K562 (cell line): ENCODE measurements at regions not wholly inside any gene's neighbourhood (a gene's known extent, or its start where the extent isn't known, plus 50 kb on each side); places are given as distances from the start of the nearest gene placed in this dataset.

Experiments
- CC2D1A ChIP-seq: fragments of 450-650 bp; IDR thresholded peaks from 2 replicates; pipeline ENCODE4 v1.6.1; 2017; ENCODE audit warnings: mild to moderate bottlenecking
- DNMT1 ChIP-seq: fragments of 450-650 bp; IDR thresholded peaks from 2 replicates; pipeline ENCODE4 v1.6.1; 2016; ENCODE audit warnings: antibody characterized with exemption, mild to moderate bottlenecking
- GATAD2B ChIP-seq: fragments of 450-650 bp; IDR thresholded peaks from 2 replicates; pipeline ENCODE4 v1.6.1; 2017; ENCODE audit warnings: mild to moderate bottlenecking, borderline replicate concordance
- JUND ChIP-seq, 2 experiments: IDR thresholded peaks; 2 replicates in 1 of 2; 3 replicates in 1 of 2; pipeline ENCODE4 v1.6.1; 2011; ENCODE audit warnings: borderline replicate concordance in 2 of 2, low read depth in 2 of 2, low read length in 2 of 2, improper control_type of control experiment in 1 of 2, missing biosample characterization in 1 of 2, missing genetic modification characterization in 1 of 2, missing genetic modification reagents in 1 of 2
- L3MBTL2 ChIP-seq: fragments of 450-650 bp; IDR thresholded peaks from 2 replicates; pipeline ENCODE4 v1.6.1; 2016; ENCODE audit warnings: mild to moderate bottlenecking, moderate library complexity
- LEF1 ChIP-seq: fragments of 450-650 bp; IDR thresholded peaks from 2 replicates; pipeline ENCODE4 v1.6.1; 2016; ENCODE audit warnings: mild to moderate bottlenecking
- POLR3A ChIP-seq: IDR thresholded peaks from 2 replicates; pipeline ENCODE4 v1.6.1; 2011; ENCODE audit warnings: borderline replicate concordance, mild to moderate bottlenecking, moderate library complexity; ENCODE audit not compliant: insufficient read length, insufficient read depth; ENCODE audit errors: extremely low read depth
- RAD21 ChIP-seq, 2 experiments: fragments of 250-450 bp in 1 of 2; fragments of 450-650 bp in 1 of 2; sonication (Bioruptor Pico) in 1 of 2; formaldehyde crosslinking in 1 of 2; IDR thresholded peaks in 1 of 2; conservative IDR thresholded peaks in 1 of 2; 2 replicates each; pipeline versions ENCODE4 v1.4.0 to v1.8.0; 2020 to 2022; ENCODE audit warnings: mild to moderate bottlenecking in 2 of 2, moderate library complexity in 1 of 2
- RB1 ChIP-seq: fragments of 450-650 bp; IDR thresholded peaks from 2 replicates; pipeline ENCODE4 v1.6.1; 2017; ENCODE audit warnings: low read depth, mild to moderate bottlenecking
- SAFB2 ChIP-seq: fragments of 200-400 bp; formaldehyde crosslinking; IDR thresholded peaks from 2 replicates; pipeline ENCODE4 v1.6.1; 2018; ENCODE audit warnings: borderline replicate concordance, low read length, low read depth, moderate library complexity; ENCODE audit not compliant: severe bottlenecking
- SMARCA5 ChIP-seq: fragments of 450-650 bp; IDR thresholded peaks from 2 replicates; pipeline ENCODE4 v1.6.1; 2016
- ZBTB1 ChIP-seq: sonication (generic); formaldehyde crosslinking; IDR thresholded peaks from 2 replicates; pipeline ENCODE4 v1.8.1; 2023; ENCODE audit warnings: missing genetic modification reagents, low read depth, mild to moderate bottlenecking, borderline replicate concordance
- ZEB2 ChIP-seq: fragments of 450-650 bp; IDR thresholded peaks from 2 replicates; pipeline ENCODE4 v1.6.1; 2016
- ZNF217 ChIP-seq: sonication (generic); formaldehyde crosslinking; IDR thresholded peaks from 2 replicates; pipeline ENCODE4 v1.8.0; 2022; ENCODE audit warnings: mild to moderate bottlenecking, missing genetic modification reagents
- ZNF282 ChIP-seq: sonication (generic); formaldehyde crosslinking; IDR thresholded peaks from 2 replicates; pipeline ENCODE4 v1.8.1; 2023; ENCODE audit warnings: missing genetic modification reagents
- TF ChIP-seq, protein P1 (sequence below): fragments of 450-650 bp; IDR thresholded peaks from 2 replicates; pipeline ENCODE4 v1.6.1; 2017; ENCODE audit warnings: antibody characterized with exemption, mild to moderate bottlenecking
- TF ChIP-seq, protein P2 (sequence below): sonication (generic); formaldehyde crosslinking; IDR thresholded peaks from 2 replicates; pipeline ENCODE4 v1.8.0; 2023; ENCODE audit warnings: missing genetic modification reagents, mild to moderate bottlenecking, borderline replicate concordance
- TF ChIP-seq, protein P3 (sequence below): fragments of 250-450 bp; sonication (Bioruptor Pico); IDR thresholded peaks from 2 replicates; pipeline ENCODE4 v1.6.1; 2021; ENCODE audit warnings: mild to moderate bottlenecking

DNA sequence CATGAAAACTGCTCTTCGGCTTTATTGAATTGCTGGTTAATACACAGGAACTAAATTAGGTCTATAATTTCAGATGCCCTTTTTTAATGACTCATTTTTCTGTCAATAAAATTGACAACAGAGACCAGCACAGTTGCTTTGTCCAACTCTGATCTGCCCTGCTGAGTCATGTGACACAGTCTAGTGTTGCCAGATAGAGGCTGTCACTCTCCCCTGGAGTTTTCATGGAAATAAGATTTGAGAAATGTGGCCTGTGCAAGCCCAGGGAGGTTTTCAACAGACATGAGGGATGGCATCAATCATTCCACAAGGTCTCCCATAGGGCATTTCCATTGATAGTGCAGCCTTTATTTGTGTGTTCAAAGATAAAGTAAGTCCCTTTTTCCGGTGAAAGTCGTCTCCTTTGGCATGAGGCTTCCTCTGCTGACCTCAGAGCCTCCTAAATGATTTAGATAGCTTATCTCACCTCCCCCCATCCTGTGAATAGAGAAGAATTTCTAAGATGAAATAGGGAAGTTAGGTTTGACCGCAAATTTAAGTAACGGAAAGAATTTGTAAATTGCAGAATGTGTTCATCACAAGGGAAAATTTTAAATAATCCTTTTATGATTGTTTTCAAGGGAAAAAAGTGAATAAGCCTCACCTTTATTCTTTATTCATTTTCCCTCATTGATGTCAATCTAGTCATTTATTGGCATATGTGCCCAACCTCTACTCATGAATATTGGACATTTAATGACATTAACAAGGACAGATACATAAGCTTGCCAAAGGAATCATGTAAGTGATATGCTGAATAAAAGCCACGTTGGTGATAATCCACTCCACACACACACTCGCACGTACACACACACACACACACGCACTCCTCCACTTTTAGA, 277.7 kb downstream of the ADGB start (continued):
- peak; percentile 93 for TF ChIP-seq ZEB2
- TF ChIP-seq, protein P1, sequence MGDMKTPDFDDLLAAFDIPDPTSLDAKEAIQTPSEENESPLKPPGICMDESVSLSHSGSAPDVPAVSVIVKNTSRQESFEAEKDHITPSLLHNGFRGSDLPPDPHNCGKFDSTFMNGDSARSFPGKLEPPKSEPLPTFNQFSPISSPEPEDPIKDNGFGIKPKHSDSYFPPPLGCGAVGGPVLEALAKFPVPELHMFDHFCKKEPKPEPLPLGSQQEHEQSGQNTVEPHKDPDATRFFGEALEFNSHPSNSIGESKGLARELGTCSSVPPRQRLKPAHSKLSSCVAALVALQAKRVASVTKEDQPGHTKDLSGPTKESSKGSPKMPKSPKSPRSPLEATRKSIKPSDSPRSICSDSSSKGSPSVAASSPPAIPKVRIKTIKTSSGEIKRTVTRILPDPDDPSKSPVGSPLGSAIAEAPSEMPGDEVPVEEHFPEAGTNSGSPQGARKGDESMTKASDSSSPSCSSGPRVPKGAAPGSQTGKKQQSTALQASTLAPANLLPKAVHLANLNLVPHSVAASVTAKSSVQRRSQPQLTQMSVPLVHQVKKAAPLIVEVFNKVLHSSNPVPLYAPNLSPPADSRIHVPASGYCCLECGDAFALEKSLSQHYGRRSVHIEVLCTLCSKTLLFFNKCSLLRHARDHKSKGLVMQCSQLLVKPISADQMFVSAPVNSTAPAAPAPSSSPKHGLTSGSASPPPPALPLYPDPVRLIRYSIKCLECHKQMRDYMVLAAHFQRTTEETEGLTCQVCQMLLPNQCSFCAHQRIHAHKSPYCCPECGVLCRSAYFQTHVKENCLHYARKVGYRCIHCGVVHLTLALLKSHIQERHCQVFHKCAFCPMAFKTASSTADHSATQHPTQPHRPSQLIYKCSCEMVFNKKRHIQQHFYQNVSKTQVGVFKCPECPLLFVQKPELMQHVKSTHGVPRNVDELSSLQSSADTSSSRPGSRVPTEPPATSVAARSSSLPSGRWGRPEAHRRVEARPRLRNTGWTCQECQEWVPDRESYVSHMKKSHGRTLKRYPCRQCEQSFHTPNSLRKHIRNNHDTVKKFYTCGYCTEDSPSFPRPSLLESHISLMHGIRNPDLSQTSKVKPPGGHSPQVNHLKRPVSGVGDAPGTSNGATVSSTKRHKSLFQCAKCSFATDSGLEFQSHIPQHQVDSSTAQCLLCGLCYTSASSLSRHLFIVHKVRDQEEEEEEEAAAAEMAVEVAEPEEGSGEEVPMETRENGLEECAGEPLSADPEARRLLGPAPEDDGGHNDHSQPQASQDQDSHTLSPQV = peak; percentile 96
- no peak for TF ChIP-seq RB1
- TF ChIP-seq JUND (IDR thresholded peaks at IDR 0.05; ENCODE audit: borderline replicate concordance, low read depth, low read length) = peak; percentile 85
- TF ChIP-seq JUND (tag; IDR thresholded peaks at IDR 0.05; ENCODE audit: borderline replicate concordance, low read depth, low read length) = peak; percentile 89
- TF ChIP-seq ZBTB1 (CRISPR knock-in tag) = no peak
- peak; percentile 99 for TF ChIP-seq LEF1
- no peak for TF ChIP-seq SAFB2
- TF ChIP-seq, protein P2, sequence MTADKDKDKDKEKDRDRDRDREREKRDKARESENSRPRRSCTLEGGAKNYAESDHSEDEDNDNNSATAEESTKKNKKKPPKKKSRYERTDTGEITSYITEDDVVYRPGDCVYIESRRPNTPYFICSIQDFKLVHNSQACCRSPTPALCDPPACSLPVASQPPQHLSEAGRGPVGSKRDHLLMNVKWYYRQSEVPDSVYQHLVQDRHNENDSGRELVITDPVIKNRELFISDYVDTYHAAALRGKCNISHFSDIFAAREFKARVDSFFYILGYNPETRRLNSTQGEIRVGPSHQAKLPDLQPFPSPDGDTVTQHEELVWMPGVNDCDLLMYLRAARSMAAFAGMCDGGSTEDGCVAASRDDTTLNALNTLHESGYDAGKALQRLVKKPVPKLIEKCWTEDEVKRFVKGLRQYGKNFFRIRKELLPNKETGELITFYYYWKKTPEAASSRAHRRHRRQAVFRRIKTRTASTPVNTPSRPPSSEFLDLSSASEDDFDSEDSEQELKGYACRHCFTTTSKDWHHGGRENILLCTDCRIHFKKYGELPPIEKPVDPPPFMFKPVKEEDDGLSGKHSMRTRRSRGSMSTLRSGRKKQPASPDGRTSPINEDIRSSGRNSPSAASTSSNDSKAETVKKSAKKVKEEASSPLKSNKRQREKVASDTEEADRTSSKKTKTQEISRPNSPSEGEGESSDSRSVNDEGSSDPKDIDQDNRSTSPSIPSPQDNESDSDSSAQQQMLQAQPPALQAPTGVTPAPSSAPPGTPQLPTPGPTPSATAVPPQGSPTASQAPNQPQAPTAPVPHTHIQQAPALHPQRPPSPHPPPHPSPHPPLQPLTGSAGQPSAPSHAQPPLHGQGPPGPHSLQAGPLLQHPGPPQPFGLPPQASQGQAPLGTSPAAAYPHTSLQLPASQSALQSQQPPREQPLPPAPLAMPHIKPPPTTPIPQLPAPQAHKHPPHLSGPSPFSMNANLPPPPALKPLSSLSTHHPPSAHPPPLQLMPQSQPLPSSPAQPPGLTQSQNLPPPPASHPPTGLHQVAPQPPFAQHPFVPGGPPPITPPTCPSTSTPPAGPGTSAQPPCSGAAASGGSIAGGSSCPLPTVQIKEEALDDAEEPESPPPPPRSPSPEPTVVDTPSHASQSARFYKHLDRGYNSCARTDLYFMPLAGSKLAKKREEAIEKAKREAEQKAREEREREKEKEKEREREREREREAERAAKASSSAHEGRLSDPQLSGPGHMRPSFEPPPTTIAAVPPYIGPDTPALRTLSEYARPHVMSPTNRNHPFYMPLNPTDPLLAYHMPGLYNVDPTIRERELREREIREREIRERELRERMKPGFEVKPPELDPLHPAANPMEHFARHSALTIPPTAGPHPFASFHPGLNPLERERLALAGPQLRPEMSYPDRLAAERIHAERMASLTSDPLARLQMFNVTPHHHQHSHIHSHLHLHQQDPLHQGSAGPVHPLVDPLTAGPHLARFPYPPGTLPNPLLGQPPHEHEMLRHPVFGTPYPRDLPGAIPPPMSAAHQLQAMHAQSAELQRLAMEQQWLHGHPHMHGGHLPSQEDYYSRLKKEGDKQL (CRISPR knock-in tag) = no peak
- TF ChIP-seq SMARCA5 = peak; percentile 68; the same call in 1 of the 2 replicates
- peak; percentile 7 to 38; a peak in 3 of 4 replicates for TF ChIP-seq RAD21 (CRISPR knock-in tag; conservative IDR thresholded peaks at IDR 0.05 in 1 of 2, IDR thresholded peaks at IDR 0.05 in 1 of 2)
- TF ChIP-seq POLR3A = no peak
- TF ChIP-seq DNMT1 = no peak
- TF ChIP-seq ZNF282 (CRISPR knock-in tag) = no peak
- TF ChIP-seq CC2D1A = peak; percentile 95
- TF ChIP-seq, protein P3, sequence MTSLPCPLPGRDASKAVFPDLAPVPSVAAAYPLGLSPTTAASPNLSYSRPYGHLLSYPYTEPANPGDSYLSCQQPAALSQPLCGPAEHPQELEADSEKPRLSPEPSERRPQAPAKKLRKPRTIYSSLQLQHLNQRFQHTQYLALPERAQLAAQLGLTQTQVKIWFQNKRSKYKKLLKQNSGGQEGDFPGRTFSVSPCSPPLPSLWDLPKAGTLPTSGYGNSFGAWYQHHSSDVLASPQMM (CRISPR knock-in tag) = no peak
- peak; percentile 95 for TF ChIP-seq GATAD2B
- no peak for TF ChIP-seq ZNF217 (CRISPR knock-in tag)
- peak; percentile 83 for TF ChIP-seq L3MBTL2
